ENCODE measurements at regions not wholly inside any gene's neighbourhood (a gene's known extent, or its start where the extent isn't known, plus 50 kb on each side); places are given as distances from the start of the nearest gene placed in this dataset.

GRCh38 chr4:181418496-181418895 lies 824.7 kb upstream of the TENM3 start:
- no peaks in the 10 kb centered on the region for H3K9me3 ChIP-seq
- no peak overlapping the region for H3K27ac ChIP-seq
- H3K4me3 ChIP-seq: no peak overlapping the region
- no peak for TF ChIP-seq POLR2A (IDR thresholded peaks at IDR 0.05)
- TF ChIP-seq CTCF (IDR thresholded peaks at IDR 0.05): no peak
- intact Hi-C loops (cut with DNase I; ENCODE audit: low total_unique reads): no loop called here
- WGBS, 2 donors: 92% methylated on average over 8 of the region's 8 CpGs
- no peak for DNase-seq
- H3K36me3 ChIP-seq (ENCODE audit: low read depth, missing control alignments): no peaks in the 10 kb centered on the region
- H3K4me1 ChIP-seq: no peaks in the 10 kb centered on the region
- no peaks in the 10 kb centered on the region for H3K27me3 ChIP-seq

DNA sequence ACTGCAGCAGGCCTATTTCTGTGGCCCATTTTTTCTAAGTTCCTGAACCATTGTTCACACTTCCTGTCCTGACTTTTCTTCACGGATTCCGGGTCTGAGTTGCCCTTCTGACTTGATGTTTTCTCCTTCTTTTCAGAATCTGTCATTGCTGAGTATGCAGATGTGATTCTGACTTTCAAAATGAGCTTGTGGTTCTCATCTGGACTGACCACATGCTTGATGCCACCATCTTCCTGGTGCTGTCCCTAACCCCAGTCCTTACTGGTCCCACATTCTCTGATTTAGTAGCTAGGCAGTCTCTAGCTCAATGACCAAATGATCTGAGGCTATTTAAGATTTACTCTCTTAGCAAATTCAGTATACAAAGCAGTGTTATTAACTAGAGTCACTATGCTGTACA lies 822.3 kb upstream of the TENM3 start:
- Histone ChIP-seq H3K9me3 (no peaks in the 10 kb centered on the region), H3K27ac (no peak overlapping the region), H3K27me3 (no peaks in the 10 kb centered on the region), H3K4me1 (no peaks in the 10 kb centered on the region), H3K4me3 (no peak overlapping the region), H3K36me3 (ENCODE audit: low read depth, missing control alignments) (no peaks in the 10 kb centered on the region)
- TF ChIP-seq POLR2A (IDR thresholded peaks at IDR 0.05): no peak
- TF ChIP-seq CTCF (IDR thresholded peaks at IDR 0.05): no peak
- WGBS, 2 donors: 75 to 84% methylated on average over 2 of the region's 2 CpGs
- no peak for DNase-seq
- intact Hi-C loops (cut with DNase I; ENCODE audit: low total_unique reads): no loop called here

DNA sequence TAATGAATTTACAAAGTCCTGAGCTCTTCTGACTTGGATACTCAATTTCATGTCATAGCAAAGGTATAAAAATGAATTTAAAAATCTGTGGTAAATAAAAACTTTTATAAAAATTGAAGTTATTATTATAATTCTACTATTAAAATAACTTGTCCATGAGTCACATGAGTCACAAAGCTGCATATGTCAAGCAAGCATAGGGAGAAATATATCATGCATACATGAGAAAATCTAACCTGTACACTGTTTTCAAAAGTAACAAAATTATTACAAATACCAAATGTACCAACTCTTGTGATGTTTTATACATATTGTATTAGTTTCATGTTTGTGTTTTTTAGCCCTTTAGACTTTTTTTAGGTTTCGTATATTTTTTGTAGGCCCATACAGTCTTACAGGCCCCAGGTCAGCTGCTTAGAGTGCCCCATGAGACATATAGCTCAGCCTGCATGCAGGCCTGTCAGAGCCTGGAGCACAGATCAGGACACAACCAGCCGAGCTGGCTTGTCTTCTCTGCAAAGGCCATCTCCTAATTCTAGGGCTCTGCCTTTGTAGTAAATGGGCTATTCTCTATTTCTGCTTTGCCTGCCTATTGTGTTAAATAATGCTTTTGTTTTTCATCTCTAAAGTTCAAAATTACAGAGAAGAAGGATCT lies 818.7 kb upstream of the TENM3 start:
- Histone ChIP-seq H3K27ac (no peak overlapping the region), H3K9me3 (no peaks in the 10 kb centered on the region), H3K36me3 (ENCODE audit: low read depth, missing control alignments) (no peaks in the 10 kb centered on the region), H3K4me1 (no peaks in the 10 kb centered on the region), H3K27me3 (no peaks in the 10 kb centered on the region), H3K4me3 (no peak overlapping the region)
- TF ChIP-seq POLR2A (IDR thresholded peaks at IDR 0.05) (no peak), CTCF (IDR thresholded peaks at IDR 0.05) (no peak)
- no peak for DNase-seq
- intact Hi-C loops (cut with DNase I; ENCODE audit: low total_unique reads): no loop called here
- WGBS, 2 donors: 93 to 95% methylated on average over 2 of the region's 2 CpGs

- no peak overlapping the region for H3K27ac ChIP-seq
- no peak for TF ChIP-seq POLR2A (IDR thresholded peaks at IDR 0.05)
- no peak for TF ChIP-seq CTCF (IDR thresholded peaks at IDR 0.05)
- no peaks in the 10 kb centered on the region for H3K27me3 ChIP-seq
- intact Hi-C loops (cut with DNase I; ENCODE audit: low total_unique reads): no loop called here
- H3K9me3 ChIP-seq: no peaks in the 10 kb centered on the region
- DNase-seq: no peak
- no peak overlapping the region for H3K4me3 ChIP-seq
- H3K36me3 ChIP-seq (ENCODE audit: low read depth, missing control alignments): no peaks in the 10 kb centered on the region
- H3K4me1 ChIP-seq: no peaks in the 10 kb centered on the region
- 59 to 73% methylated on average over 3 of the region's 3 CpGs for WGBS, 2 donors
These were observed 816.1 kb upstream of the TENM3 start for GRCh38 chr4:181427076-181427475.

DNA sequence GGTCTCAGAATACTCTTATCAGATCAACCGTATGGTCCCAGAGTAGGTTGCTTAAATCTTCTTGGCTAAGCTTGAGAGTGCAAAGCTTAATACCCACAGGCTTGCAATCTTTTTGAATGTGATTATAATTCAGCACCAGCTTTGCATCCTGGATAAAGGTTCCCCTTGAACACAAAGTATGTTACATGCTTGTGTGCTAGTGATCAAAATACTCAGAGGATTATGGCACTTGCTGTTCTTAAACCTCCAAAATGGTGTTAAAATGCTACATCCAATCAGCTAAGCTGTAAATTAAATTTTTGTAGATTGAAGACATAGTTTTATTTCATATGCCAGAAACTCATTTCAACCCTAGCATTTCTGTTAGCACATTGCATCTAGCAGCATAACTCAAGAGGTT lies 812.2 kb upstream of the TENM3 start:
- DNase-seq: no peak
- WGBS, 2 donors: 17 to 31% methylated on average over 1 of the region's 1 CpG
- intact Hi-C loops (cut with DNase I; ENCODE audit: low total_unique reads): no loop called here

More for the DNA sequence above, 812.2 kb upstream of the TENM3 start:
- Histone ChIP-seq H3K27me3 (no peaks in the 10 kb centered on the region), H3K9me3 (no peaks in the 10 kb centered on the region), H3K4me3 (no peak overlapping the region), H3K36me3 (ENCODE audit: low read depth, missing control alignments) (no peaks in the 10 kb centered on the region), H3K27ac (no peak overlapping the region), H3K4me1 (no peaks in the 10 kb centered on the region)
- TF ChIP-seq CTCF (IDR thresholded peaks at IDR 0.05) (no peak), POLR2A (IDR thresholded peaks at IDR 0.05) (no peak)
